ENCODE measurements at regions not wholly inside any gene's neighbourhood (a gene's known extent, or its start where the extent isn't known, plus 50 kb on each side); places are given as distances from the start of the nearest gene placed in this dataset.

DNA sequence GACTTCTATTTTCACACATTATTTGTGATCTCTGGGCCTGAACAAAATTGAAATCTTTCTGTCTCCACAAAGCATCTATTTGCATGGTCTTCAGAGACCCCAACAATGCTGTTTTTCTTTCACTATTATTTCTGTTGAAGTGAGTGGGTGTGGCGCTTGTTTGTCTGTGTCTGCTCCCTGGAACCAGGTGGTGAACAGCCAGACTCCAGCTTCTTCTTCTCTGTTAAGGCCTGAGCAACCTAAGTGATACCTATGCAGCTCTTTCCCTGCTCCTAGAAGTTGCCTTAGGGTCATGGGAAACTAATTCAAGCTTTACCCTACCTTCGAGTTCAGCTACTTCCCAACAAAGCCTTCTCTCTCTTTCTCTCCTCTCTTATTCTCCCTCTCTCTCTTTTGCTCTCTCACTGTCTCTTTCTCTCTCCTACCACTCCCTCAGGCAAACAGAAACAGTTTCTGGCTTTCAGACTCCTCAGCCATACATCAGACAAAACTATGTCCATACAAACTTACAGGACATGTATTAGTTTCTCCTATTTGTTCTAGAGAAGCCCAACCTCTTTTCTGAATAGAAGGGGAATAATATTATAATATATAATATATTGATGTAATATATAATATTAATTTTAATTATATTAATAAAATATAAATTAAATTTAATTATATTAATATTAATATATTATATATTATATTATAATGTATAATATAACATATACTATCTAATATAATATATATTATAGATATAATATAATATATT lies 552.5 kb downstream of the DSC3 start:
- H3K4me1 ChIP-seq: no peaks in the 10 kb centered on the region
- H3K4me1 Mint-ChIP-seq (ENCODE audit: low read depth, unreplicated experiment): no peaks in the 10 kb centered on the region
- no peaks in the 10 kb centered on the region for H3K27me3 ChIP-seq (replicated peaks; ENCODE audit: control insufficient read depth, insufficient read depth, low read length)
- no peak overlapping the region for H3K27ac Mint-ChIP-seq (ENCODE audit: unreplicated experiment)
- no peaks in the 10 kb centered on the region for H3K9me3 ChIP-seq
- BruUV-seq (replicated peaks): no TSS peak
- no peaks in the 10 kb centered on the region for H3K9me3 Mint-ChIP-seq (ENCODE audit: unreplicated experiment)
- intact Hi-C loops (cut with micrococcal nuclease; ENCODE audit: unreplicated experiment): no loop called here
- no peak for DNase-seq
- H3K36me3 Mint-ChIP-seq (ENCODE audit: insufficient read depth, unreplicated experiment): no peaks in the 10 kb centered on the region
- no peak overlapping the region for H3K4me3 Mint-ChIP-seq (ENCODE audit: unreplicated experiment)
- POLR2A ChIA-PET: no interaction called here
- CTCF ChIA-PET: no interaction called here
- TF ChIP-seq, protein P1, sequence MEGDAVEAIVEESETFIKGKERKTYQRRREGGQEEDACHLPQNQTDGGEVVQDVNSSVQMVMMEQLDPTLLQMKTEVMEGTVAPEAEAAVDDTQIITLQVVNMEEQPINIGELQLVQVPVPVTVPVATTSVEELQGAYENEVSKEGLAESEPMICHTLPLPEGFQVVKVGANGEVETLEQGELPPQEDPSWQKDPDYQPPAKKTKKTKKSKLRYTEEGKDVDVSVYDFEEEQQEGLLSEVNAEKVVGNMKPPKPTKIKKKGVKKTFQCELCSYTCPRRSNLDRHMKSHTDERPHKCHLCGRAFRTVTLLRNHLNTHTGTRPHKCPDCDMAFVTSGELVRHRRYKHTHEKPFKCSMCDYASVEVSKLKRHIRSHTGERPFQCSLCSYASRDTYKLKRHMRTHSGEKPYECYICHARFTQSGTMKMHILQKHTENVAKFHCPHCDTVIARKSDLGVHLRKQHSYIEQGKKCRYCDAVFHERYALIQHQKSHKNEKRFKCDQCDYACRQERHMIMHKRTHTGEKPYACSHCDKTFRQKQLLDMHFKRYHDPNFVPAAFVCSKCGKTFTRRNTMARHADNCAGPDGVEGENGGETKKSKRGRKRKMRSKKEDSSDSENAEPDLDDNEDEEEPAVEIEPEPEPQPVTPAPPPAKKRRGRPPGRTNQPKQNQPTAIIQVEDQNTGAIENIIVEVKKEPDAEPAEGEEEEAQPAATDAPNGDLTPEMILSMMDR (IDR thresholded peaks at IDR 0.05; ENCODE audit: insufficient read depth in 1 of 2, low read depth in 1 of 2, low read length in 1 of 2, severe bottlenecking in 1 of 2, unreplicated experiment in 1 of 2): no peak
- H3K36me3 ChIP-seq (ENCODE audit: control insufficient read depth, insufficient read depth, low read length): no peaks in the 10 kb centered on the region
- H3K4me3 ChIP-seq (ENCODE audit: low read depth, low read length): no peak overlapping the region
- no peaks in the 10 kb centered on the region for H3K27me3 Mint-ChIP-seq (ENCODE audit: insufficient read depth, unreplicated experiment)

DNA sequence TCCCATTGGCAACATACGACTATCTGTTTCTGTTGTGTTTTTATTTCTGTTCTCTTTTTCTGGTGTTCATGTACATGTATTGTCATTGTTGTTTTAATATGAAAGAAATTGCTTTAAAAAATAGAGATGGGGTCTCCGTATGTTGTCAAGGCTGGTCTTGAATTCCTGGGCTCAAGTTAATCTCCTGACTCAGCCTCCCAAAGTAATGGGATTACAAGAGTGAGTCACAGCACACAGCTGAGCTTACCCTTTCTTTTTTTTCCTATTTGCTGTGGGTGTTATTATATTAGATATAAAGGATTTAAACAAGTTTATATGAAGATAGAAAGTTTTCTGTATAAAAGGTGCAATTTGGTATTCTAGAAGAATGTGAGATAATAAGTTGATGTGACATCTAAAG lies 554.6 kb downstream of the DSC3 start:
- no TSS peak for BruUV-seq (replicated peaks)

DNA sequence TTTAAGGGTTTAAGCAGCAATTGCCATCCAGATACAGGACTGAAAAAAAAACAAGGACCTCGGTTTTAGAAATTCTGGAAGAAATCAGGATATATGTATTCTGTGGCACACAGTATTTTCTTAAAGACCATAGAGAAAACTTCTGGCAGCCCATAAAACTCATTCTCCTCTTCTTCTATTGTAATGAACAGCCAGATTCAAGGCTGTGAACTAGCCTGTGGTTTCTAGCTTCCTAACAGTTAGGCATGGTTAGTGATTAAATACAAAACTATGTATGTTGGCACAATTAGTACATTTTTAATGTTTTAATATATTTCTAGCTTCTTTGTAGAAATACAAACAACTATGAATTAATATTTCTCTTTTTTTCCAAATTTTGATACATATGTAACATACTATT lies 555.7 kb downstream of the DSC3 start:
- Histone ChIP-seq H3K4me1 (no peaks in the 10 kb centered on the region), H3K9me3 (no peaks in the 10 kb centered on the region), H3K36me3 (ENCODE audit: control insufficient read depth, insufficient read depth, low read length) (no peaks in the 10 kb centered on the region), H3K27me3 (replicated peaks; ENCODE audit: control insufficient read depth, insufficient read depth, low read length) (no peaks in the 10 kb centered on the region), H3K4me3 (ENCODE audit: low read depth, low read length) (no peak overlapping the region)
- POLR2A ChIA-PET: no interaction called here
- BruUV-seq (replicated peaks): no TSS peak
- no peak overlapping the region for H3K4me3 Mint-ChIP-seq (ENCODE audit: unreplicated experiment)
- intact Hi-C loops (cut with micrococcal nuclease; ENCODE audit: unreplicated experiment): no loop called here
- H3K36me3 Mint-ChIP-seq (ENCODE audit: insufficient read depth, unreplicated experiment): no peaks in the 10 kb centered on the region
- H3K4me1 Mint-ChIP-seq (ENCODE audit: low read depth, unreplicated experiment): no peaks in the 10 kb centered on the region
- H3K9me3 Mint-ChIP-seq (ENCODE audit: unreplicated experiment): no peaks in the 10 kb centered on the region
- TF ChIP-seq, protein P1 (IDR thresholded peaks at IDR 0.05; ENCODE audit: insufficient read depth in 1 of 2, low read depth in 1 of 2, low read length in 1 of 2, severe bottlenecking in 1 of 2, unreplicated experiment in 1 of 2): no peak
- CTCF ChIA-PET: no interaction called here
- H3K27me3 Mint-ChIP-seq (ENCODE audit: insufficient read depth, unreplicated experiment): no peaks in the 10 kb centered on the region
- DNase-seq: no peak
- H3K27ac Mint-ChIP-seq (ENCODE audit: unreplicated experiment): no peak overlapping the region

More for the DNA sequence above, 554.6 kb downstream of the DSC3 start:
- Histone ChIP-seq H3K9me3 (no peaks in the 10 kb centered on the region), H3K4me1 (no peaks in the 10 kb centered on the region), H3K36me3 (ENCODE audit: control insufficient read depth, insufficient read depth, low read length) (no peaks in the 10 kb centered on the region), H3K27me3 (replicated peaks; ENCODE audit: control insufficient read depth, insufficient read depth, low read length) (no peaks in the 10 kb centered on the region), H3K4me3 (ENCODE audit: low read depth, low read length) (no peak overlapping the region)
- intact Hi-C loops (cut with micrococcal nuclease; ENCODE audit: unreplicated experiment): no loop called here
- Mint-ChIP-seq H3K4me3 (ENCODE audit: unreplicated experiment) (no peak overlapping the region), H3K27ac (ENCODE audit: unreplicated experiment) (no peak overlapping the region), H3K36me3 (ENCODE audit: insufficient read depth, unreplicated experiment) (no peaks in the 10 kb centered on the region), H3K27me3 (ENCODE audit: insufficient read depth, unreplicated experiment) (no peaks in the 10 kb centered on the region), H3K9me3 (ENCODE audit: unreplicated experiment) (no peaks in the 10 kb centered on the region), H3K4me1 (ENCODE audit: low read depth, unreplicated experiment) (no peaks in the 10 kb centered on the region)
- ChIA-PET CTCF (no interaction called here), POLR2A (no interaction called here)
- DNase-seq: no peak
- TF ChIP-seq, protein P1 (IDR thresholded peaks at IDR 0.05; ENCODE audit: insufficient read depth in 1 of 2, low read depth in 1 of 2, low read length in 1 of 2, severe bottlenecking in 1 of 2, unreplicated experiment in 1 of 2): no peak
